Skeletal muscle tissue (tissue), 3 donors: ENCODE measurements at regions not wholly inside any gene's neighbourhood (a gene's known extent, or its start where the extent isn't known, plus 50 kb on each side); places are given as distances from the start of the nearest gene placed in this dataset.
"Not testable (repeated sequence)": the region's sequence is repeated elsewhere in the genome, so short reads cannot be mapped to it uniquely, and the experiment has no call there.

Experiments used
- H3K27ac ChIP-seq: one replicate; pipeline ENCODE4 v1.7.0; 2013; ENCODE audit warnings: mild to moderate bottlenecking, low read depth, low read length, inconsistent platforms
- H3K27me3 ChIP-seq, 3 donors: one replicate each; pipeline ENCODE4 v1.7.0; 2013; ENCODE audit warnings: low read length in 3 of 3; ENCODE audit not compliant: control insufficient read depth in 3 of 3, insufficient read depth in 3 of 3
- H3K36me3 ChIP-seq, 3 donors: one replicate each; pipeline ENCODE4 v1.7.0; 2013; ENCODE audit warnings: low read length in 3 of 3; ENCODE audit not compliant: control insufficient read depth in 3 of 3, insufficient read depth in 3 of 3
- H3K4me1 ChIP-seq, 3 donors: one replicate each; pipeline ENCODE4 v1.7.0; 2013; ENCODE audit warnings: low read length in 3 of 3, mild to moderate bottlenecking in 3 of 3; ENCODE audit not compliant: control insufficient read depth in 3 of 3, insufficient read depth in 3 of 3
- H3K4me3 ChIP-seq, 3 donors: one replicate each; pipeline ENCODE4 v1.7.0; 2013; ENCODE audit warnings: low read length in 3 of 3
- H3K9ac ChIP-seq, 3 donors: one replicate each; pipeline ENCODE4 v1.7.0; 2013; ENCODE audit warnings: low read length in 3 of 3, mild to moderate bottlenecking in 3 of 3, moderate library complexity in 2 of 3, low read depth in 1 of 3
- H3K9me3 ChIP-seq, 3 donors: one replicate each; pipeline ENCODE4 v1.7.0; 2013; ENCODE audit warnings: low read length in 3 of 3; ENCODE audit not compliant: control insufficient read depth in 3 of 3
- donor health status: Osteomylitis.

DNA sequence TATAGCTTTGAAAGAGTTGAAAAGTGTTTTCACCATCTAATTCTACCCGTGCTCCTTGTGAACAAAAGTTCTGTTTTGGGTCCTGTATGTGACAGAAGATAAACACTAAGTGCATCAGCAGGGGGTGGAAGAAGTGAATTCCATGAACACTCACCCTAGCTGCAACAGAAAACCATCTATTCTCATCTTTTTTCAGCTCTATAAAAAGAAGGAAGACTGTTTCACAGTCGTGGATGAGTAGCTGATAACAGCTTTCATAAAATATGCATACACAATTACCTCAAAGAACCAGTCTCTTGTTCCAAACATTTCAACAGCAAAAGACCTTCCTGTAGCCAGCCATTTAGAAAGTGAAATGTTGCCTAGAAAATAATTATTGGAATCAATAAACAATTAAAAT is 281.7 kb upstream of the RASGRP1 start:
- no peaks in the 10 kb centered on the region for H3K27me3 ChIP-seq
- H3K9me3 ChIP-seq, result no peaks in the 10 kb centered on the region
- no peak overlapping the region for H3K9ac ChIP-seq
- no peak overlapping the region for H3K4me3 ChIP-seq
- no peaks in the 10 kb centered on the region for H3K4me1 ChIP-seq
- H3K27ac ChIP-seq, result no peak overlapping the region
- no peaks in the 10 kb centered on the region for H3K36me3 ChIP-seq

DNA sequence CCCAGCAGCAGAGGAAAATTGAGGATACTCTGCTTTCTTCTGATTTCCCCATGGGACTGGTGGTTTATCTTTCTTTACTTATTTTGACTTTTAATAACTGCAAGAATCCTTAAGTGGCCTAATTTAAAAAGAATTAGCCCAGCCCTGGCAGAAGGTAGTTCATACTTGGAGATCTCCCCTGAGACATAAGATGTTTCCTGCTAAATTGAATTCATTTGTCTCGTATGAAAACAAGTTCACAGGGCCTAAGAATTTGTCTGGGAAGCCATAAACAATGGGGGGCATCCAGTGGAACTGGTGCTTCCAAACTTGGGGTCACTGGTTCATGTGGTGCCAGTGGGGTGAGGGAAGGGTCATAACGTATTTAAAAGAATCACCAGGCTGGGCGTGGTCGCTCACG is 283.1 kb upstream of the RASGRP1 start:
- no peak overlapping the region for H3K27ac ChIP-seq
- no peaks in the 10 kb centered on the region for H3K36me3 ChIP-seq
- H3K4me1 ChIP-seq, result no peaks in the 10 kb centered on the region
- no peaks in the 10 kb centered on the region for H3K9me3 ChIP-seq
- H3K4me3 ChIP-seq, result no peak overlapping the region
- no peaks in the 10 kb centered on the region for H3K27me3 ChIP-seq
- H3K9ac ChIP-seq, result no peak overlapping the region

DNA sequence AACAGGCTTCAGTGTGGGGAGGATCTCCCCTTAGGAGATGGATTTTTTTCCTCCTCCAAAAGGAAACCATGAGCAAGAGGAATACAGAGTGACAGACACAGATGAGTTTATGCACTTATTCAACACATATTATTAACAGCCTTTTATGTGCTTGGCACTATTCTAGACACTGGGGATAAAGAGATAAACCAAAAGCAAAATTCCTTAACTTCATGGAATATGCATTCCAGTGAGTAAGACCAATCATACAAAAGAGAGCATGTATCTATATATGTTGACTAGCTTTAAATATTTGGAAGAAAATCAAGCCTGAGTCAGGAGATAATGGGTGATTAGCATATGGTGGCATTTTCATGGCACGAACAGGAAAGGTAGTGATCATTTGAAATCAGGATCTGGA is 284.4 kb upstream of the RASGRP1 start:
- H3K27me3 ChIP-seq, result no peaks in the 10 kb centered on the region
- H3K36me3 ChIP-seq, result no peaks in the 10 kb centered on the region
- no peaks in the 10 kb centered on the region for H3K4me1 ChIP-seq
- no peak overlapping the region for H3K27ac ChIP-seq
- no peak overlapping the region for H3K4me3 ChIP-seq
- H3K9me3 ChIP-seq, result no peaks in the 10 kb centered on the region
- no peak overlapping the region for H3K9ac ChIP-seq

DNA sequence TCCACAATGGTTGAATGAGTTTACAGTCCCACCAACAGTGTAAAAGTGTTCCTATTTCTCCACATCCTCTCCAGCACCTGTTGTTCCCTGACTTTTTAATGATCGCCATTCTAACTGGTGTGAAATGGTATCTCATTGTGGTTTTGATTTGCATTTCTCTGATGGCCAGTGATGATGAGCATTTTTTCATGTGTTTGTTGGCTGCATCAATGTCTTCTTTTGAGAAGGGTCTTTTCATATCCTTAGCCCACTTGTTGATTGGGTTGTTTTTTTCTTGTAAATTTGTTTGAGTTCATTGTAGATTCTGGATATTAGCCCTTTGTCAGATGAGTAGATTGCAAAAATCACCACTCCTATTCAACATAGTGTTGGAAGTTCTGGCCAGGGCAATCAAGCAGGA is 287.6 kb upstream of the RASGRP1 start:
- not testable (repeated sequence) for H3K9me3 ChIP-seq, H3K27ac ChIP-seq, H3K4me1 ChIP-seq, H3K4me3 ChIP-seq, H3K27me3 ChIP-seq, H3K9ac ChIP-seq, H3K36me3 ChIP-seq

DNA sequence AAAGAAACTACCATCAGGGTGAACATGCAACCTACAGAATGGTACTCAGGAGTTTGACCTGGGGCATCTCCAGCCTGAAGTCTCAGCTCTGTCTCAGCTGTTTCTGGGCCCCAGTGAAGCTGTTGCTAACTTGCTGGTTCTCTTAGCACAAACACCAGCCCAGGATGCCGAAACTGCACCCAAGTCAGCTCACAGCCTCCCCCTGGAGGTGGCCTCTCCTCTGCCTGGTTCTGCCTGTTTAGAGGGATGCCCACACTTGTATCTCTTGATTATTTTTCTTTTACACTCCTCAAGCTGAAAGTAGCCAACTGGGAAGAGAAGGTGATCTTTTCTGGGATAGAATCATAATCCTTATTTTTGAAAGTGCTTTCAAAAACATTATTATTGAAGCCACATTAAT is 289.0 kb upstream of the RASGRP1 start:
- H3K27me3 ChIP-seq, result peaks cover 0 to 2% (median 0%) of the 10 kb centered on the region in 3 donors
- H3K9me3 ChIP-seq, result no peaks in the 10 kb centered on the region
- no peaks in the 10 kb centered on the region for H3K4me1 ChIP-seq
- H3K27ac ChIP-seq, result no peak overlapping the region
- H3K36me3 ChIP-seq, result no peaks in the 10 kb centered on the region
- H3K4me3 ChIP-seq, result no peak overlapping the region
- H3K9ac ChIP-seq, result no peak overlapping the region

DNA sequence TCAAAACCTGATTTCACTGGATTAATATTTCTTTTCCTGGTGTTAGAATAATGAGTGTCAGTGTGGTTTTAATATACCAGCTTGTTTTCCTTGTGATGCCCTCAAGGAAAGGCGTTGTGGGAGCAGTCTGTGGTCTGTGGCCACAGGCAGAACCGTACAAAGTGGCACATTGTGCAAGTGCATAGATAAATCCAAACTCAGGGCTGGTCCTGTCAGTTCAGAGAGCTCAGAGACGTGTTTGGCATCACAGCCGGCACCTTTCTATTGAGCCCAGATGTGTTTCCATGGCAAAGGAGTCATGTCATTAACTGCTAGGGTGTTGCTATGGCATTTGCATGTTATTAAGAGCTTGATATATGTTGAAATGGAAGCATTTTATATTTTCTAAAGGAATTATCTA is 289.9 kb upstream of the RASGRP1 start:
- no peak overlapping the region for H3K27ac ChIP-seq

DNA sequence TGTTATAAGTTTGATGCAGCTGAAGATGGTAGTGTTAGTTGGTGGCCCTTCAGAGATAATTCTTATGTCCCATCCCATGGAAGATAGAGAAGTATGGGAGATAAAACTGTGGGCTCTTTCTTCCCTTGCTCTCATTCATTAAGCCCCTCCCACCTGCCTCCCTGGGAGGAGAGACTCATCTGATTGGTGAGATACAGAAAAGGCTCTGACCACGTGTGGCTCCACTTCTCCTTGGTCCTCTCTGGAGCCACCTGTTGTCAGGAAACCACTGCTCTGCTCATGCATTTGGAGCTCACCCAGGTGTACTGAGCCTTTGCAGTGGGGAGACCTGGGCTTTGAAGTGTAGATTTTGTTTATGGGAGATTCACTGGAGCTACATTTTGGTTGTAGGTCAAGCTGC is 293.2 kb upstream of the RASGRP1 start:
- Histone ChIP-seq H3K4me3 (no peak overlapping the region), H3K27me3 (peaks cover 0 to 2% (median 0%) of the 10 kb centered on the region in 3 donors), H3K36me3 (no peaks in the 10 kb centered on the region), H3K4me1 (no peaks in the 10 kb centered on the region), H3K9me3 (no peaks in the 10 kb centered on the region), H3K9ac (no peak overlapping the region), H3K27ac (no peak overlapping the region)

More for the DNA sequence above, 289.9 kb upstream of the RASGRP1 start:
- H3K36me3 ChIP-seq, result no peaks in the 10 kb centered on the region
- no peaks in the 10 kb centered on the region for H3K4me1 ChIP-seq
- H3K27me3 ChIP-seq, result peaks cover 0 to 2% (median 0%) of the 10 kb centered on the region in 3 donors
- no peaks in the 10 kb centered on the region for H3K9me3 ChIP-seq
- no peak overlapping the region for H3K4me3 ChIP-seq
- H3K9ac ChIP-seq, result no peak overlapping the region

DNA sequence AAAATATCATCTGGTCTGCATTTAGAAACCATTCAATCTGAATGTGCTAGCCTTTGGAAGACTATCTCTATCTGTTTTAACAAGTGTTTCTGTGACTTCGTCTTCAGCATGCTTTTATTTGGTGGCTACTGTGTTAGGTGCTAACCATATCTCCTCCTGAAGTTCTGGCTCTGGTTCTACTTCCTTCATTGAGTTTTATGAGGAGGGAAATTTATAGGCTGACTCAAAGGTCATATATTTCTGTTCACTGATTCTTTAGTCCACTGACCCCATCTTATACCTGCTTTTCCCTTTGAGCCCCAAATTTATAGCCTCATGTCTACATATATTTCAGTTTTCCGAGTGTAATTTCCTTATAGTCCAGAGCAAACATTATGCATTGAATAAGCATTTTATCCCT is 295.0 kb upstream of the RASGRP1 start:
- no peaks in the 10 kb centered on the region for H3K9me3 ChIP-seq
- no peaks in the 10 kb centered on the region for H3K36me3 ChIP-seq
- H3K27ac ChIP-seq, result no peak overlapping the region
- no peak overlapping the region for H3K9ac ChIP-seq
- no peaks in the 10 kb centered on the region for H3K4me1 ChIP-seq
- H3K27me3 ChIP-seq, result peaks cover 0 to 2% (median 0%) of the 10 kb centered on the region in 3 donors
- no peak overlapping the region for H3K4me3 ChIP-seq

DNA sequence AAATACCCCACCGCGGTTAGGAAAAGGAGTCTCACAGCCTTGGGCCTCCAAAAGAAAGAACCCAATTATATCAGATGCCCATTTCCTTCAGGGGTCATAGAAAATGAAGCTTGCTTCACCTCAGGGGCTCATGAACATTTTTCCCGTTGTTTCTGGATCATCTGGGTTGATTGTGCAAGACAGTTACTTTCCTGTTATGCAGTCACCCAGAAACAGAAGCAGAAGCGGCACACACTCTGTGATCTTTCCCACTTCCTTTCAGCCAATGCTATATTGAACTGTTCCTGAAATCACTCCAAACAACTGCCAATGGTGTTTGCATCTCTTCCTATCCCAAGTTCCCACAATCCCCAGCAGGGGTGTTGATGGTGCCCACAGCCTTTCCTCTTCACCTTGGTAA is 295.6 kb upstream of the RASGRP1 start:
- H3K4me1 ChIP-seq, result no peaks in the 10 kb centered on the region
- no peaks in the 10 kb centered on the region for H3K9me3 ChIP-seq
- H3K27ac ChIP-seq, result no peak overlapping the region
- no peak overlapping the region for H3K9ac ChIP-seq
- no peaks in the 10 kb centered on the region for H3K36me3 ChIP-seq
- H3K27me3 ChIP-seq, result no peaks in the 10 kb centered on the region
- H3K4me3 ChIP-seq, result no peak overlapping the region

DNA sequence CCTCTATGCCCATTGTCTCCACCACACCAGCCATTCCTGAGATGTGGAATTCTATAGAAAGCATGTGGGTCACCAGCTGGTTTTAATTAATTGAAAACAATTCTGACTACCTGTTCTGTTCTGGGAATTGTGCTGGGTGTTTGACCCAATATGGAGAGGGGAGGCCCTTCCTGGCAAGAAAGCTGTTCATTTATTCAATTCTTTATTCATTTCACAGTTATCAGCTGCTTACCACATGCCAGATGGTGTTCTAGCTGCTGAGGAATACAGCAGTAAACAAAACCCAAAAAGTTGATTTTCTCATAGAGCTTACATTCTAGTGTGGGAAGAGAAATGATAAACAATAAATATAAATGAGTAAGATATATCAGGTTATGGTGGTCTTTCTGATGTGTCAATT is 296.1 kb upstream of the RASGRP1 start:
- Histone ChIP-seq H3K9ac (no peak overlapping the region), H3K36me3 (no peaks in the 10 kb centered on the region), H3K27me3 (no peaks in the 10 kb centered on the region), H3K9me3 (no peaks in the 10 kb centered on the region), H3K4me3 (no peak overlapping the region), H3K27ac (no peak overlapping the region), H3K4me1 (no peaks in the 10 kb centered on the region)

GRCh38 chr15:38861108-38861507 is 296.5 kb upstream of the RASGRP1 start:
- no peak overlapping the region for H3K27ac ChIP-seq
- H3K27me3 ChIP-seq, result no peaks in the 10 kb centered on the region
- no peak overlapping the region for H3K4me3 ChIP-seq

More at GRCh38 chr15:38861108-38861507, 296.5 kb upstream of the RASGRP1 start:
- Histone ChIP-seq H3K4me1 (no peaks in the 10 kb centered on the region), H3K36me3 (no peaks in the 10 kb centered on the region), H3K9me3 (no peaks in the 10 kb centered on the region), H3K9ac (no peak overlapping the region)
